ENCODE measurements at regions not wholly inside any gene's neighbourhood (a gene's known extent, or its start where the extent isn't known, plus 50 kb on each side); places are given as distances from the start of the nearest gene placed in this dataset.

- TF ChIP-seq, protein P1, sequence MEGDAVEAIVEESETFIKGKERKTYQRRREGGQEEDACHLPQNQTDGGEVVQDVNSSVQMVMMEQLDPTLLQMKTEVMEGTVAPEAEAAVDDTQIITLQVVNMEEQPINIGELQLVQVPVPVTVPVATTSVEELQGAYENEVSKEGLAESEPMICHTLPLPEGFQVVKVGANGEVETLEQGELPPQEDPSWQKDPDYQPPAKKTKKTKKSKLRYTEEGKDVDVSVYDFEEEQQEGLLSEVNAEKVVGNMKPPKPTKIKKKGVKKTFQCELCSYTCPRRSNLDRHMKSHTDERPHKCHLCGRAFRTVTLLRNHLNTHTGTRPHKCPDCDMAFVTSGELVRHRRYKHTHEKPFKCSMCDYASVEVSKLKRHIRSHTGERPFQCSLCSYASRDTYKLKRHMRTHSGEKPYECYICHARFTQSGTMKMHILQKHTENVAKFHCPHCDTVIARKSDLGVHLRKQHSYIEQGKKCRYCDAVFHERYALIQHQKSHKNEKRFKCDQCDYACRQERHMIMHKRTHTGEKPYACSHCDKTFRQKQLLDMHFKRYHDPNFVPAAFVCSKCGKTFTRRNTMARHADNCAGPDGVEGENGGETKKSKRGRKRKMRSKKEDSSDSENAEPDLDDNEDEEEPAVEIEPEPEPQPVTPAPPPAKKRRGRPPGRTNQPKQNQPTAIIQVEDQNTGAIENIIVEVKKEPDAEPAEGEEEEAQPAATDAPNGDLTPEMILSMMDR (IDR thresholded peaks at IDR 0.05) = no peak
- no peak for TF ChIP-seq POLR2A (IDR thresholded peaks at IDR 0.05)
Observed at GRCh38 chr18:11279461-11279860, 130.1 kb upstream of the PIEZO2 start.
